H9 (cell line): ENCODE measurements at regions not wholly inside any gene's neighbourhood (a gene's known extent, or its start where the extent isn't known, plus 50 kb on each side); places are given as distances from the start of the nearest gene placed in this dataset.
A peak's percentile ranks its signal among the peaks of the same experiment; 100 is the strongest.

Source experiments
- DNase-seq: peaks from one replicate; pipeline ENCODE4 v3.0.0-alpha.2; 2017
- H2AFZ ChIP-seq: one replicate; pipeline ENCODE4 v1.6.1; 2013; ENCODE audit warnings: mild to moderate bottlenecking, low read length, control low read depth, moderate library complexity
- H2AK5ac ChIP-seq: 2 replicates; pipeline ENCODE4 v1.6.1; 2013; ENCODE audit warnings: low read length, control low read depth, mixed read lengths; ENCODE audit not compliant: insufficient read length
- H2BK120ac ChIP-seq: one replicate; pipeline ENCODE4 v1.6.1; 2013; ENCODE audit warnings: low read depth, mild to moderate bottlenecking, low read length, control low read depth, inconsistent platforms; ENCODE audit not compliant: poor library complexity, severe bottlenecking
- H2BK12ac ChIP-seq: 2 replicates; pipeline ENCODE4 v1.6.1; 2013; ENCODE audit warnings: low read length, control low read depth, mixed read lengths, low read depth; ENCODE audit not compliant: insufficient read length
- H2BK15ac ChIP-seq: 2 replicates; pipeline ENCODE4 v1.6.1; 2013; ENCODE audit warnings: low read depth, low read length, control low read depth
- H2BK20ac ChIP-seq: one replicate; pipeline ENCODE4 v1.6.1; 2013; ENCODE audit warnings: low read depth, mild to moderate bottlenecking, low read length, control low read depth, inconsistent platforms; ENCODE audit not compliant: poor library complexity, severe bottlenecking
- H2BK5ac ChIP-seq: 2 replicates; pipeline ENCODE4 v1.6.1; 2013; ENCODE audit warnings: low read length, control low read depth, mixed read lengths; ENCODE audit not compliant: insufficient read length
- H3K14ac ChIP-seq: 2 replicates; pipeline ENCODE4 v1.6.1; 2013; ENCODE audit warnings: low read length, control low read depth; ENCODE audit not compliant: insufficient read depth
- H3K18ac ChIP-seq: 2 replicates; pipeline ENCODE4 v1.6.1; 2013; ENCODE audit warnings: low read depth, mild to moderate bottlenecking, mixed read lengths, low read length, control low read depth; ENCODE audit not compliant: insufficient read length
- H3K23ac ChIP-seq: 2 replicates; pipeline ENCODE4 v1.6.1; 2013; ENCODE audit warnings: low read length, control low read depth, mixed read lengths, low read depth; ENCODE audit not compliant: insufficient read length
- H3K23me2 ChIP-seq: 2 replicates; pipeline ENCODE4 v1.6.1; 2013; ENCODE audit warnings: low read depth, mild to moderate bottlenecking, mixed read lengths, low read length, control low read depth; ENCODE audit not compliant: insufficient read length, poor library complexity, severe bottlenecking
- H3K27ac ChIP-seq: 2 replicates; pipeline ENCODE4 v1.5.1; 2013; ENCODE audit warnings: low read length, control low read depth, mixed read lengths, low read depth; ENCODE audit not compliant: insufficient read length
- H3K27me3 ChIP-seq: 2 replicates; pipeline ENCODE4 v1.6.1; 2013; ENCODE audit warnings: low read length, control low read depth, inconsistent platforms; ENCODE audit not compliant: insufficient read depth
- H3K4ac ChIP-seq: 2 replicates; pipeline ENCODE4 v1.6.1; 2013; ENCODE audit warnings: low read depth, mild to moderate bottlenecking, control low read depth, inconsistent platforms, low read length, moderate library complexity
- H3K4me1 ChIP-seq: 2 replicates; pipeline ENCODE4 v1.6.1; 2013; ENCODE audit warnings: low read length, control low read depth, inconsistent platforms; ENCODE audit not compliant: insufficient read depth
- H3K4me2 ChIP-seq: 2 replicates; pipeline ENCODE4 v1.6.1; 2013; ENCODE audit warnings: low read length, control low read depth, mixed read lengths; ENCODE audit not compliant: insufficient read length, insufficient read depth
- H3K56ac ChIP-seq: 2 replicates; pipeline ENCODE4 v1.6.1; 2013; ENCODE audit warnings: low read depth, mild to moderate bottlenecking, mixed read lengths, low read length, control low read depth; ENCODE audit not compliant: insufficient read length
- H3K79me1 ChIP-seq: 2 replicates; pipeline ENCODE4 v1.6.1; 2013; ENCODE audit warnings: low read depth, mild to moderate bottlenecking, moderate library complexity, low read length, control low read depth, inconsistent platforms; ENCODE audit not compliant: insufficient read depth, poor library complexity, severe bottlenecking
- H3K79me2 ChIP-seq: 2 replicates; pipeline ENCODE4 v1.6.1; 2013; ENCODE audit warnings: low read length, control low read depth, inconsistent platforms; ENCODE audit not compliant: insufficient read depth
- H3K9ac ChIP-seq: 2 replicates; pipeline ENCODE4 v1.6.1; 2013; ENCODE audit warnings: low read length, control low read depth, mixed read lengths; ENCODE audit not compliant: insufficient read length; ENCODE audit errors: extremely low read depth
- H3K9me3 ChIP-seq: one replicate; pipeline ENCODE4 v1.6.1; 2013; ENCODE audit warnings: low read depth, low read length, inconsistent platforms; ENCODE audit not compliant: control insufficient read depth
- H3T11ph ChIP-seq: one replicate; pipeline ENCODE4 v1.6.1; 2013; ENCODE audit warnings: mild to moderate bottlenecking, low read length, control low read depth, inconsistent platforms
- H4K20me1 ChIP-seq: one replicate; pipeline ENCODE4 v1.6.1; 2013; ENCODE audit not compliant: control insufficient read depth, insufficient read length, insufficient read depth
- H4K5ac ChIP-seq: 2 replicates; pipeline ENCODE4 v1.6.1; 2013; ENCODE audit warnings: low read depth, mild to moderate bottlenecking, mixed read lengths, low read length, control low read depth; ENCODE audit not compliant: insufficient read length
- H4K8ac ChIP-seq: replicated peaks from 2 replicates; pipeline ENCODE4 v1.6.1; 2013; ENCODE audit warnings: low read length, control low read depth, mixed read lengths, low read depth; ENCODE audit not compliant: insufficient read length
- H4K91ac ChIP-seq: 2 replicates; pipeline ENCODE4 v1.6.1; 2013; ENCODE audit warnings: low read depth, mild to moderate bottlenecking, moderate library complexity, mixed read lengths, low read length, control low read depth; ENCODE audit not compliant: insufficient read length
- H3K27ac Mint-ChIP-seq, 3 experiments: 2 replicates in 2 of 3; 3 replicates in 1 of 3; pipeline ENCODE4 v1.8.0; 2020 to 2021; ENCODE audit warnings: mixed read lengths in 3 of 3, mild to moderate bottlenecking in 1 of 3, moderate library complexity in 1 of 3
- H3K27me3 Mint-ChIP-seq: 2 replicates; pipeline ENCODE4 v1.8.0; 2021; ENCODE audit warnings: low read depth, mild to moderate bottlenecking, moderate library complexity, mixed read lengths
- H3K36me3 Mint-ChIP-seq, 3 experiments: 2 replicates in 2 of 3; 3 replicates in 1 of 3; pipeline ENCODE4 v1.8.0; 2020 to 2021; ENCODE audit warnings: low read depth in 3 of 3, mixed read lengths in 3 of 3; ENCODE audit not compliant: insufficient read depth in 1 of 3
- H3K4me1 Mint-ChIP-seq, 2 experiments: 2 replicates each; pipeline ENCODE4 v1.8.0; 2020; ENCODE audit warnings: mixed read lengths in 2 of 2
- H3K4me3 Mint-ChIP-seq, 2 experiments: 2 replicates in 1 of 2; 3 replicates in 1 of 2; pipeline ENCODE4 v1.8.0; 2020 to 2021; ENCODE audit warnings: mild to moderate bottlenecking in 2 of 2, mixed read lengths in 2 of 2, moderate library complexity in 1 of 2
- H3K9me3 Mint-ChIP-seq, 2 experiments: 2 replicates in 1 of 2; 3 replicates in 1 of 2; pipeline ENCODE4 v1.8.0; 2020; ENCODE audit warnings: mild to moderate bottlenecking in 2 of 2, mixed read lengths in 2 of 2, moderate library complexity in 1 of 2
- CTCF ChIP-seq: fragments of 200-600 bp; sonication (generic); conservative IDR thresholded peaks from 3 replicates; pipeline ENCODE4 v1.8.0; 2021; ENCODE audit warnings: antibody characterized with exemption, mild to moderate bottlenecking

- Mint-ChIP-seq H3K4me1 (peaks cover 3 to 6% of the 10 kb centered on the region in 2 experiments; a peak in 2 of 4 replicates), H3K36me3 (no peaks in the 10 kb centered on the region), H3K27me3 (no peaks in the 10 kb centered on the region), H3K9me3 (no peaks in the 10 kb centered on the region), H3K27ac (no peak overlapping the region), H3K4me3 (no peak overlapping the region)
- H3K27ac ChIP-seq, result no peak overlapping the region
- no peak overlapping the region for H3K23ac ChIP-seq
- no peak overlapping the region for H2AK5ac ChIP-seq
- H4K5ac ChIP-seq, result no peak overlapping the region
- H3K4ac ChIP-seq, result no peak overlapping the region
- no peaks in the 10 kb centered on the region for H3K79me2 ChIP-seq
- H2BK20ac ChIP-seq, result no peak overlapping the region
- no peak overlapping the region for H3K14ac ChIP-seq
- no peak overlapping the region for H3K56ac ChIP-seq
- no peaks in the 10 kb centered on the region for H3K9me3 ChIP-seq
- H2BK5ac ChIP-seq, result no peak overlapping the region
- no peak overlapping the region for H2BK120ac ChIP-seq
- H4K8ac ChIP-seq, result no peak overlapping the region
- H2BK12ac ChIP-seq, result no peak overlapping the region
- TF ChIP-seq CTCF, result peak; percentile 79
- H4K91ac ChIP-seq, result no peak overlapping the region
- H3K4me2 ChIP-seq, result no peak overlapping the region
- no peaks in the 10 kb centered on the region for H3K4me1 ChIP-seq
- H3K9ac ChIP-seq, result no peak overlapping the region
- no peak overlapping the region for H2AFZ ChIP-seq
- H3K23me2 ChIP-seq, result no peaks in the 10 kb centered on the region
- no peaks in the 10 kb centered on the region for H3K27me3 ChIP-seq
- no peak overlapping the region for H3T11ph ChIP-seq
- no peaks in the 10 kb centered on the region for H4K20me1 ChIP-seq
- H3K18ac ChIP-seq, result no peak overlapping the region
- no peak for DNase-seq
- no peak overlapping the region for H2BK15ac ChIP-seq
- no peaks in the 10 kb centered on the region for H3K79me1 ChIP-seq
These were observed 162.4 kb upstream of the CFAP20DC start for GRCh38 chr3:59212128-59212779.
